ENCODE measurements at regions not wholly inside any gene's neighbourhood (a gene's known extent, or its start where the extent isn't known, plus 50 kb on each side); places are given as distances from the start of the nearest gene placed in this dataset.
"Not testable (repeated sequence)": the region's sequence is repeated elsewhere in the genome, so short reads cannot be mapped to it uniquely, and the experiment has no call there.

DNA sequence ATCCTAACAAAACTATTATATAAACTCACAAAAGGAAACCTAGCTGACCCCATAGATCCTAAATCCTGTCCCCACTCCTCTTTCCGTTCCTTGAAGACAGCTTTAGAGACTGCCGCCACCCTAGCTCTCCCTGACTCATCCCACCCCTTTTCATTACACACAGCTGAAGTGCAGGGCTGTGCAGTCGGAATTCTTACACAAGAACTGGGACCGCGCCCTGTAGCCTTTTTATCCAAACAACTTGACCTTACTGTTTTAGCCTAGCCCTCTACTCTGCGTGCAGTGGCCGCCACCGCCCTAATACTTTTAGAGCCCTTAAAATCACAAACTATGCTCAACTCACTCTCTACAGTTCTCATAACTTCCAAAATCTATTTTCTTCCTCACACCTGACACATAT, 264.0 kb downstream of the SMARCA2 start:
- not testable (repeated sequence) for DNase-seq

DNA sequence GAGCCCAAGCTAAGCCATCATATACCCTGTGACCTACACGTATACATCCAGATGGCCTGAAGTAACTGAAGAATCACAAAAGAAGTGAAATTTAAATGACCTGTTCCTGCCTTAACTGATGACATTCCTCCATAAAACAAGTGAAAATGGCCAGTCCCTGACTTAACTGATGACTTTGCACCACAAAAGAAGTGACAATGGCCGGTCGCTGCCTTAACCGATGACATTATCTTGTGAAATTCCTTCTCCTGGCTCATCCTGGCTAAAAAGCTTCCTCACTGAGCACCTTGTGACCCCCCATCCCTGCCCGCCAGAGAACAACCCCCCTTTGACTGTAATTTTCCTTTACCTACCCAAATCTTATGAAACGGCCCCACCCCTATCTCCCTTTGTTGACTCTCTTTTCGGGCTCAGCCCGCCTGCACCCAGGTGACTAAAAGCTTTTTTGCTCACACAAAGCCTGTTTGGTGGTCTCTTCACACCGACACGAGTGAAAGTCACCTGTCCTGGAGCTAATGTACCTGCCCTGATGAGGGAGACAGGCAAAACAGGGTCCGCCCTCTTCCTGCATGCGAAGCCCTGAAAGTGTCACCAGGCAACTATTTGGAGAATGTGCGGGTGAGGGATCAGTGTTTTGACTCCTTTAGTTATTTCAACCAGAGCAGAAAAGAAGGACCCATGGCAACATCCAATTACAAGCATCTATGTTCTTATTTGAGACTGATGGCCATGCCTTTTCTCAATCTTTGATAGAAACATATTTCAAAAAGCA, 266.1 kb downstream of the SMARCA2 start:
- DNase-seq = no peak

- DNase-seq = no peak
Observed at GRCh38 chr9:2281803-2282185, 266.6 kb downstream of the SMARCA2 start.

DNA sequence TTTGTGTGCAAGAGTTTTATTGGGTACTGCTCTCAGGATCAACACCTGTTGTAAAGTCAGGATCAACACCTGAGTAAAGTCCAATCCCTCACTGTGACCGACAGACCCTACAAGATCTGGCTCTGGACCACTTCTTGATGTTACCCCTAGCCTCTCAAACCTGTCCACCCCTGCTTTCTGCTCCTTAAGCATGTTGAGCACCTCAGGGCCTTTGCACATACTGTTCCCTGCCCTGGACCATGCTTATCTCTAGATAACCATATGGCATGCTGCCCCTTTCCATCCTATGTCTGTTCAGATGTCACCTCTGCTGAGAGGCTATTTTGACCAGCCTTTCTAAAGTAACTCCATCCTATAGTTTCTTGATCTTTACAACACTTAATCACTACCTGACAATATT, 269.6 kb downstream of the SMARCA2 start:
- DNase-seq = no peak

- no peak for DNase-seq
Observed at GRCh38 chr9:2285416-2286332, 270.5 kb downstream of the SMARCA2 start.

GRCh38 chr9:2286333-2286705, 271.2 kb downstream of the SMARCA2 start:
- no peak for DNase-seq

- DNase-seq = no peak
Observed at GRCh38 chr9:2286825-2287455, 271.8 kb downstream of the SMARCA2 start.

GRCh38 chr9:2288309-2288708, 273.2 kb downstream of the SMARCA2 start:
- DNase-seq = no peak

- no peak for DNase-seq
Observed at GRCh38 chr9:2289263-2289662, 274.1 kb downstream of the SMARCA2 start.

GRCh38 chr9:2290382-2290781, 275.2 kb downstream of the SMARCA2 start:
- no peak for DNase-seq

GRCh38 chr9:2291980-2292704, 277.0 kb downstream of the SMARCA2 start:
- DNase-seq = no peak

DNA sequence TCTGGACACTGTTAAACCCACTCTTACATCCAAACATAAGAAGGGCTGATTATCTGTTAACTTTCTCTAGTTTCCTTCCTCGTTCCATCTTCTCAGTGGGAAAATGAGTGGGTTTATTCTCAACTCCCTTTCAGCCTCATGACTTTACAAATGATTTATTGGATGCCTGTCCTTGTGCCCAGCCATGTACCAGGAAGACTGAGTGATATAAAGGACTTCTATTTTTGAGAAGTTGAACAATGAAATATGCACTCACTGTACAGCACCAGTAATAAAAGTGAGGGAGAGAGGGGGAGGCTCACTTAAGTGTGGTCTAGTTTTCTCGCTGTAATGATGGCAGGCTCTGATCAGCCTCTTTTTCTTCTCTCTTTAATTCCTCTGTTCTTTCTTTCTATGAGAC, 277.6 kb downstream of the SMARCA2 start:
- DNase-seq = no peak

DNA sequence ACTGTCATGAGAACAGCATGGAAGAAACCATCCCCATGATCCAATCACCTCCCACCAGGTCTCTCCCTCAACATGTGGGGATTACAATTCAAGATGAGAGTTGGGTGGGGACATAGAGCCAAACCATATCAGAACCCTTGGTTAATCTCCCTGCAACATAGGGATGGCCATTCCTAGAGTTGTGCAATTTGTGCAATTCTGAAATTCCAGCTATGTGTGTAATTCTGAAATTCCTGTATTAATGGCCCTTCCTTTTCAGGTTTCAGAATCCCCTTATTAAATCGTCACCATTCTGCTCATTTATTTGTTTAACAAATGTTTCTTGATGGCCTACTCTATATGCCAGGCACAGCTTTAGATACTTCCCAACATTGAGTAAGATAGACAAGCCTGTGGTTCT, 282.6 kb downstream of the SMARCA2 start:
- DNase-seq = no peak

DNA sequence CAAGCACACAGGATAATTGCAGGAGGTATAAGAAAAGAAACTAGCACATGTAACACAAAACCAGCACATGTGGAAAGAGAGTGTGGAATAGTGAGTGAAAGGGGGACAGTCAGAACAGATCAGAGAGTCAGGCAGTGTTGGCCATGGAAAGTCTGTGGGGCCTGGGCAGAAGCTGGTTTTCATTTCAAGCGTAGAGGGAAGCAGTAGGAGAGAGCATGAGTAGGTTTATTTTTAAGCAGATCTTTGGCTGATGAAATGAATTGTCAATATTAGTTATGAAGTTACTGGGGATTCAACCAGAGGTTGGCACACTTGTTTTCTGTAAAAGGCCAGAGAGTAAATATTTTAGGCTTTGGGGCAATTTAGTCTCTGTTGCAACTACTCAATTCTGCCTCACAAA, 283.1 kb downstream of the SMARCA2 start:
- no peak for DNase-seq

- DNase-seq = no peak
Observed at GRCh38 chr9:2299156-2299842, 284.2 kb downstream of the SMARCA2 start.

DNA sequence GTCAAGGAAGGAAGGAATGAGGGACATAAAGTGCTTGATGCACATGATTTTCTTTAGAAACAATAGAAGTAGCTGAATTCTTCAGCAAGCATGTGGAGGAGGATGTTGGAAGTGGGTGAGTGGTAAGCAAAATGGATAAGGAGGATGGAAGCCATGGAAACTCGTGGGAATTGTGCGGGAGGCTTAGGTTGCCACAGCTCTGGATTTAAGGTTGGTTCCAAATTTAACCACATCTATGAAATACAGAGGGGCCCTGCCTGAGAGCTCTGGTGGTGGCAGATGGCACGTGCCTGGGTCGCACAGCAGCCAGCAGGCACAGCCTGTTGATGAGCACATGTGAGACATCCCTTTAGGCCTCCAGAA, 284.7 kb downstream of the SMARCA2 start:
- no peak for DNase-seq

DNA sequence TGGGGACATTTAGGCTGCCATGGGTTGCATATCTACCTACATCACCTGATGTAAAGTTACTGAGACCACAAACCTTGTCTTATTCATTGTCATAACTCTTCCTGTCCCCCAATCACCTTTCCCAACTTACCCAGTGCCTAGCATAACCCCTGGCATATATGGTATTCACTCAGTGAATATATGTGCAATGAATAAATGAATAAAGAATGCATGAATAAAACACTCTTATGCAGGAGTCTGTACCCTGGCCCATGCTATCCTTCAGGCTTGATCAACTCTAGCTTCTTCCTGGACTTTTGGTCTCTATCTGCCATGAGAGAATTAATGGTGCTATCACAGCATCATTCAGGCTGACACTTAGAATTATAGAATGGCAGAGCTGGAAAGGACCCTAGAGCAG, 285.2 kb downstream of the SMARCA2 start:
- no peak for DNase-seq

- no peak for DNase-seq
Observed at GRCh38 chr9:2302606-2303005, 287.5 kb downstream of the SMARCA2 start.

GRCh38 chr9:2303056-2303455, 287.9 kb downstream of the SMARCA2 start:
- DNase-seq = no peak

- DNase-seq = no peak
Observed at GRCh38 chr9:2307480-2307879, 292.3 kb downstream of the SMARCA2 start.

- no peak for DNase-seq
Observed at GRCh38 chr9:2311920-2312319, 296.8 kb downstream of the SMARCA2 start.

GRCh38 chr9:2313512-2313911, 298.4 kb downstream of the SMARCA2 start:
- no peak for DNase-seq

DNA sequence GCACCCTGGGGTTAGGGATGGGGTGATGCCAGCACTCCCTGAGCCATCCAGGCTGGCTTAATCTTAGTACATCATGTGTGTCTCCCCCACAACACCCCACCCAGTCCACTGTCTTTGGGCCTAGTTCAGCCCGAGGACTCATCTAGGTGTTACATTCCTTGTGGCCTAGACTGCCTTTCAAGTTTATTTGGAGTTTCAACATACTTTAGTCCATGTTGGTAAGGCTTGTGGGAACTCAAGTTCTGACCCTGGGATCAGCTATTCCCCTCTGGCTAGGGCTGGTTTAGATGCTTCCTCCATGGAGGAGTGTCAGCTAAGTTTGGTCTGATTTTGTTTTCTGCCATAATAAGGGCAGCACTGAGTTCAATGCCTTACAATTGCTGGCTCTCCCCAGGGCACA, 302.4 kb downstream of the SMARCA2 start:
- DNase-seq = no peak

Data from activated CD4-positive, alpha-beta T cell treated with anti-CD3 and anti-CD28 coated beads, Interleukin-2, amount 50 U/mL, for 48 hours (primary cell).